ENCODE measurements at regions not wholly inside any gene's neighbourhood (a gene's known extent, or its start where the extent isn't known, plus 50 kb on each side); places are given as distances from the start of the nearest gene placed in this dataset.

DNA sequence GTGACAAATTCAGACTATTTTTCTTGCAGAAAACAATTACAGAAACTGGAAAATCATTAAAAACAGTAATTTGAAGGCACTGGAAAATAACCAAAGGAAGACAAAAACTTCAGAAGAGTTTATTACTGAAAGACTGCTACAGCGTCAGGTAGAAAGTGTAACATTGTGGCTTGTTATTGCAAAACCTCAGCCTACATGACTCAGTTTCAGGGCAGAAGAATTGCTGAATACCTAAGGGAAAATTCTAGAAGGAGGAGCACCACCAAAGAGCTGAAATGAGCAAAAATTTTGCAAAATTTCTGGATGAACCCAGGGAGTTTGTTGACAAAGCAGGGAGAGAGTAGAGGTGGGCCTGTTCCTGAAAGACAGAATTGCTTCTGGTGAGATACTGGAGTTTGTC, 219.6 kb downstream of the C3orf38 start:
- TF ChIP-seq, protein P1, sequence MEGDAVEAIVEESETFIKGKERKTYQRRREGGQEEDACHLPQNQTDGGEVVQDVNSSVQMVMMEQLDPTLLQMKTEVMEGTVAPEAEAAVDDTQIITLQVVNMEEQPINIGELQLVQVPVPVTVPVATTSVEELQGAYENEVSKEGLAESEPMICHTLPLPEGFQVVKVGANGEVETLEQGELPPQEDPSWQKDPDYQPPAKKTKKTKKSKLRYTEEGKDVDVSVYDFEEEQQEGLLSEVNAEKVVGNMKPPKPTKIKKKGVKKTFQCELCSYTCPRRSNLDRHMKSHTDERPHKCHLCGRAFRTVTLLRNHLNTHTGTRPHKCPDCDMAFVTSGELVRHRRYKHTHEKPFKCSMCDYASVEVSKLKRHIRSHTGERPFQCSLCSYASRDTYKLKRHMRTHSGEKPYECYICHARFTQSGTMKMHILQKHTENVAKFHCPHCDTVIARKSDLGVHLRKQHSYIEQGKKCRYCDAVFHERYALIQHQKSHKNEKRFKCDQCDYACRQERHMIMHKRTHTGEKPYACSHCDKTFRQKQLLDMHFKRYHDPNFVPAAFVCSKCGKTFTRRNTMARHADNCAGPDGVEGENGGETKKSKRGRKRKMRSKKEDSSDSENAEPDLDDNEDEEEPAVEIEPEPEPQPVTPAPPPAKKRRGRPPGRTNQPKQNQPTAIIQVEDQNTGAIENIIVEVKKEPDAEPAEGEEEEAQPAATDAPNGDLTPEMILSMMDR (IDR thresholded peaks at IDR 0.05): no peak
- TF ChIP-seq POLR2A (IDR thresholded peaks at IDR 0.05) (no peak), EP300 (IDR thresholded peaks at IDR 0.05) (no peak)

Measured in stomach (tissue), 4 donors.